ENCODE measurements at regions not wholly inside any gene's neighbourhood (a gene's known extent, or its start where the extent isn't known, plus 50 kb on each side); places are given as distances from the start of the nearest gene placed in this dataset.

DNA sequence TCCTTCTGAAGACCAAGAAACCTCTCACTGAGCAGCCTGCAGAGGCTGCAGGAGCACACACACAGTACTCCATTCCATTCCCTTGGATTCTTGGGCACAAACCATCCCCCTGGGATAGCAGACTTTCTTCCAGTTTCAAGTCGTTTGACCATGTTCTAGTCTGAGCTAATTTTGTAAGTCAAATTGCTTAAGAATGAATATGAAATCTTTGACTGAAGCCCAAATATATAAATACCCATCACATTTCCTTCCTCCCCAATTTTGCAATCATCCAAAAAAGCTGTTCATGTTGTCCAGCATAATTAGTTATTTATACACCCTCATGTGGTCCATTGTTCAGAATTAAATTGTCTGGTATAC, 231.2 kb upstream of the TPRG1 start:
- DNase-seq, result no peak

DNA sequence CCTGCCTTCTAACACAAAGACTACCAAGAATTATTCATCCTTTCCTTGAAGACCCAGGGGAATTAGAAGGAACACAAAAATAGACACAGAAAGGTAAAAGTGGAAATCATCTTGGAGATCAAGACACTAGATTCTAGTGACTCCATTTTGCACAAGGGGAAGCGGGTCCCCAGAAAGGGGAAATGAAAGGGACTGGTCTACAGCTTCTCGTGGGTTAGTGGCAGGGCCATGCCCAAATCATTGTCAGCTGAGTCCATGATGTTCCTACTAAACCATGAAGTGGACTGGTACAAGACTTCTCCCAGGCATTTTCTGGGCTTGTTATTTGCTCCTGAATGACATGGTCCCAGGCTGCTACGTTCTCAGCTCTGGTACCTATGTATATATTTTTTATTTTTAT, 230.7 kb upstream of the TPRG1 start:
- no peak for DNase-seq

DNA sequence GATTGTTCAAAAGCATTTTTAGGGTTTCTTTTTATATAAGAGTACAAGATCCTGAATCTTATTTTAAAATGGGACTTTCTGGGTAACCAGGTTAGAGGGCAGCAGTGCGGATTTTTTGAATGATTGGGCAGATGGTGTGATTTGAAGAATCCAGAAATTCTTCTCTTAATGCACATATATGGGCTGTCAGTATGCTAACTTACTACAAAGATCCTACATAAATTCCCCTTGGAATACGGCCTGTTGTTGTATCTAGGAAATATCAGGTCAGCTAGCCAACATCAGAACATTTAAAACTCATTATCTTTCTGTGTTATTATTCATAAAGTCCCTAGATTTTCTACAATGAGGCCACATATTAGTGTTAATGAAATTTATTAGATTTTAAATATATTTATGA, 229.6 kb upstream of the TPRG1 start:
- DNase-seq, result no peak

DNA sequence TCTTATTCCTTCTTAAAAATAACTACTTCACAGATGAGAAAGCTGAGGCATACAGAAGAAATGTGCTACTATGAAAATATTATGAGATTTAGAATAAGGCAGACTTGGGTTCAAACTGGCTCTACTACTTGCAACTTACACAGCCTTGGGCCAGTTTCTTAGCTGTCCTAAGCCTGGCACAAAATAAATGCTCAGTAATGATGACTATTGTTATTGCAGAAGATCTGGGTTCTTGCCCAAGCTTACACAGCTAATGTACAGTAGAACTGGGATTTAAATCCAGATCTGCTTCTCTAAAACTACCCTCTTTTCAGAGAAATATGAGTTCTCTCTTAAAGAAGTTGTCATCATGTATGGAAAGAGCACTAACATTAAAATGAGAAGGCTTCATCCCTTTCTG, 228.2 kb upstream of the TPRG1 start:
- no peak for DNase-seq

DNA sequence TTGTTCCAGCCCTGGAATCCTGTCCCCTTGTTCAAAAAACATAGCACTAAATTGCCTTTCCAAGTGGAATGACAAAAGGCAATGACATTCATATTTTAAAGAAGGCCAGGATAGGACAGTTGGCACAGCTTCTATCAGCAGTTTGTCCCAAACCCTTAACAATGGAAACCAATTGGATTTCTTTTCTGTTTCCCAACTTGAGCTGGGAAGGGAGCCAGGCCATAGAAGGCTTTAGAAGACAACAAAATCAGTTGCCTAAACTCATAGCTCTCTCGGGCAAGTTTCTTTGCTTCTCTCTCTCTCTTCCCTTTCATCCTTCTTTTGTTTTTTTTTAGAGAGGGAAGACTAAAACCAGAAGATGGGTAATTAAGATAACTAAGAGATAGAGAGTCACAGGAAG, 227.7 kb upstream of the TPRG1 start:
- no peak for DNase-seq

DNA sequence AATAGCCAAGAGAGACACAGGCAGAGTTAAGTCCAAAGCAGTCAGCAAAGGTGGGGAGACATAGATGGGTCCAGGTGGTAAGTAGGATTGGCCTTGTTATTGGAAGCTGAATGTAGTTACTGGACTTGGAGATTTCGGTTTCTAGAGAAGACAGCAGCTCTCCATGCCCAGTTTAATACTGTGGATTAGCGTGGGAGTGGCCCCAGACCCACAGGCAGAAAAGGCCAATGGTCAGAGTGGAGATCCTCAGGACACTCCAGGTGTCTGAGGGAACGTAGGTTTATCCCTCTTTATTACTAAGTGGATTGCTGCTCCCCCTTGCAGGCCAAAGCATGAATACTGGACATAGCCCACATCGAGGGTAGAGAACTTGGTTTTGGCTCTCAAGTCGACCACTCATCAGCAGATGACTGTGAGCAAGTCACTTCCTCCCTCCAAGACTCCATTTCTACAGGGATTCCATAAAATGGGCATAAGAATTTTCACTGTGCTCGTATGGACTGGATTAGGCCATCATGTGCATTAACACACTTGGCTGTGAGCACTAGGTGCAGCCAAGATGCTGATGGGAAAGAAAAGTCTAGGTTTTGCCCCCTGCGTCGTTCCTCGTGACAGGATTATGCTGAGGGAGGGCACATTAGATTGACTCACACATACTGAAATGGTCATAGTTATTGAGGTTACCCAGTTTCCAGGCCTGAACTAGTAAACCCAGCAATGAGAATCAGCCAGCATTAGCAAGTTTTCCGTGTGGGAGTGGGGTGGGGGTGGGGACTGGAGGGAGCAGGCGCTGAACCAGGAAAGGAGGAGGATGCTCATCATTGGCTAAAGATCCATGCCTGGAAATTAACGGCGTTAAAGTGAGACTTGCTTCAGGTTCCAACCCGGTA, 225.2 kb upstream of the TPRG1 start:
- no peak for DNase-seq

DNA sequence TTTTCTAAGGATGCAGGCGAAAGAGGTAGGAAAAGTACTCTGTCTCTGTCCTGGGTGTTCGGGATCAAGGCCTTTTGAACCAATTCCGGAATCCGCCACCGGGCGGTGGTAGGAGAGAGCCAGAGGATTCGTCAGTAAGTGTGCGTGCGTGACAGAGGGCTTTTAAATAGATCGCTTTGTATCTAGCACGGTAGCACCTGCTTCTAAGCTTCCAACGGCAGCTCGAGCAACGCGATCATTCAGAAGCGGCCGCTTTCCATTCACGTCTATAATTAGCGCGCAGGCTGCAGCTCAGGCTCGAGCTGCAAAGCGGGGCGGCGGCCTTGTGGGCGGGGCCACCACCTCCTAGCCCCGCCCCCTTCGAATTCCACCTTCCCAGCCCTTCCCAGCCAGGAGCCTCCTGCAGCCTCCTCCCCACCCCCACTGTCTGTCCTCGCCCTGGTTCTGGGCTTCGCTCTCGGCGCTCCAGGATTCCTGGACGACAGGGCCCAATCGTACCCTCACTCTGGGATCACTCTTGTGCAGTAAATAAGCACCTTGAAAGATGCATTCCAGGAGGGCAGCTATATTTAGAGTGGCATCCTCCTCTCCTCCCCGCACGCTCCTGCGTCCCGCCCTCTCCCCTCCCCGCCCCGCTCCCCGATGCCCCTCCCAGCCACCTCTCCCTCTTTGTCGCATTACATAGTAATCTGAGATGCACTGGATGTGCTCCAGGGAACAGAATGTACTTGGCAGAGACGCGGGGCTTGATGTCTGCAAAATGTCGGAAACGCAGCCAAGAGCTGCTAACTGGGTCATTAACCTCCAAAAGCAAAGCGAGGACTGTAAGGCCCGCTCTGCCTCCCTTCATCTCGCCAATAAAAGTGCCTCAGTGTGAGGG, 224.1 kb upstream of the TPRG1 start:
- DNase-seq, result no peak

DNA sequence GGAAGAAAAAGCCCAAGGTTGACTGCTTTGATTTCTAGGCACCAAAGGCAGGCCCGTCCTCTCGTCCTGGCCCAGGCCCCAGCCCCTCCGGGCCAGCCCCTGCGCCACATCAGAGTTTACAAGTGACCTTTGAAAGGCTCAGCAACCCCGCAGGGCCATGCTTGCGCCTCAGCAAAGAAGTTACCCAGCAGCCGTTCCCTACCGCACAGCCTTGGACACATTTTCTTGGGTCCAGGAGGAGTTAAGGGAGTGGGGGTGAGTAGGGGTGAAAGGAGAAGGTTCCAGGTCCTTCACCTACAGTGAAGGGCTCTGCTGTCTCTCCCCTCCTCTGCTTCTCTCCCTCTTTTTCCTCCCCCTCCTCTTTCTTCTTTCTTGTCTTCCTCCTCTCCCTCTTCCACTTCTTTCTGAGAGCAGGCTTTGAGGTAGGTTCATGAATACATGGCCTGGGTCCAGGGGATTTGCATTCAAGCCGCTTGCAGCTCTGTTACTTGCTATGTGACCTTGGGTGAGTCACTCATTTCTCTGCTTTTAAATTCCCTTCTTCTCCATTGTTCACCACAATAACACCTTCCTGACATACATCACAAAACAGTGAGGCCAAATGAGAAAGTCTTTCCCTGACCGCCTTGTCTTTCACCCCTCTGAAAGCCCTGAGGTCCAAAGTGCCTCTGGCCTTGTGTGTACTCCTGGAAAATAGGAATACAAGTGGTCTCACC, 223.3 kb upstream of the TPRG1 start:
- no peak for DNase-seq

DNA sequence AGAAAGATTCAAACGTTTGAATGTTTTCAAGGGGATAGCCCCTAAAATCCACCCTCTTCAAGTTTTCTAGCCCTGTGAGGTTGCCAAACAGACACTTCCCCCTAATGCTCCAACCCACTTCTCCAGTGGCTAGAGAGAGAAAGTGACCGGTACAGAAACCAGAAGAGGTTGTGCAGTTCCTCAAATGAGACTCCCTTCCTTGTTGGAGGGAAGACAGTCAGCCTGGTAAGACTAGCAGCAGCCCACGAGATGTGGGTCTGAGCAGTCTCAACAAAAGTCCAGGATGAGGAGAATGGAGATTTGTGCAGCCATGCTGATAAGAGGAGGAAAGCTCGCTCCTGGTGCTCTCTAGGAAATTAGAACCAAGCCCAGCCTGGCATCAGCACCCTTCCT, 222.8 kb upstream of the TPRG1 start:
- DNase-seq, result no peak

DNA sequence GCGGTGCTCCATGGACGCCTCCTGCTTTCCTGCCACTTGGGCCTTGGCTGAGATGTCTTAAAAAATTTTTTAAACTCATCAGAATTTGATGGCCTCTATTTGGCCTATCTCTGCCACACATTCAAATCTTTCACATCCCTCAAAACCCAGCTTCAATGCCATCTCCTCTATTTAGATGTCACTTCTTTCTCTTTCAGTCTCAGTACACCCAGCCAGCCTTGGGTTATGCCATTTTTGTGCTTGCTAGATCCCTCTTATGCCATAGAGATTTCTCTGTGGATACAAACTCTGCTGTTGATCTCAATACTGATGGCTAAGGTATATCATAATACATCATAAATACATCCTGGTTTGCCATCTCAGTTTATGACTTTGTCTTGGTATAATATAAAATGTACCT, 222.3 kb upstream of the TPRG1 start:
- no peak for DNase-seq

DNA sequence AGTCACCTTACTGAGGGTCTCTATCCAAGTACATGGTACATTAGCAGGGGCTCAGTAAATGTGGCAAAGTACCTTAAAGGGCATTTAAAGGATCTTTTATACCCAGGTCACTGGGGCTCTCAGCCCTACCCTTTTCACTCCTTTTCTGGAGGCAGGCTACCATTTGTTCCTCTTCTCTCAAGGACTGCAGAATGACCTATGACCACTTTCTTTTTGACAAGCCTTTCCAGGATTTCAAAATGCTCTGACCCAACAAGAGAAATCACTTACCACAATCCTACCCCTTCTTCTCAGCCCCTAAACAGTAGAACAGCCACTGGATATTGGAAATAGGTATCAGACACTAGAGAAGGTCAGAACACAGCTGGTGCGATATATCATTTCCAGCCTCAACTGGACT, 221.8 kb upstream of the TPRG1 start:
- DNase-seq, result no peak

DNA sequence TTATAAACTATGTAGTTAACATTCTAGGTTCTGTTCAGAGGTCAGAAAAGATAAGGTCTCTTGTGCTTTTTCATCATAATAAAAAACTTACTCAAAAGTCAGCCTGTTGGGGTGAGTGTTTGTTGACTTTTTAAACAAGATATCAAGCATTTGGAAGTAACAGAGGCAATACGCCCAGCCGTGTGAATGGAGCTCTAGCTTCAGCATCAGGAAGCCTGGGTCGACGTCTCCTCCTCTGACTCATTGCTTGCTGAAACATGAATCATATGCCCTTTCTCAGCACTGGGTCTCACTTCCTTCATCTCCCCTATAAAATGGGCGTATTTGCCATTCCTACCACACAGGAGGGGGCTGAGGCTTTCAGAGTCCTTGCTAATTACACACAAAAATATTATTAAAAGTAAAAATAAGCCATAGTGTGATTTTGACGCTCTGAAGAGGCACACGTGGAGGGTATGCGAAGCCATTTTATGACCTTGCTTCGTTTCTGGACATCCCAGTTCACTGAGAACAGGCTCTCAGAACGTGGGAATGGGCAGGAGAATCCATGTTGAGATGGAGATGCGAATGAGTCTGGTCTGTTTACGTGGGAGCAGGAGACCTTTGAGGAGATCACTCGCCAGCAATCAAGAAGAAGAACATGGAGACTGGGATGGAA, 220.8 kb upstream of the TPRG1 start:
- peak; percentile 35 for DNase-seq

DNA sequence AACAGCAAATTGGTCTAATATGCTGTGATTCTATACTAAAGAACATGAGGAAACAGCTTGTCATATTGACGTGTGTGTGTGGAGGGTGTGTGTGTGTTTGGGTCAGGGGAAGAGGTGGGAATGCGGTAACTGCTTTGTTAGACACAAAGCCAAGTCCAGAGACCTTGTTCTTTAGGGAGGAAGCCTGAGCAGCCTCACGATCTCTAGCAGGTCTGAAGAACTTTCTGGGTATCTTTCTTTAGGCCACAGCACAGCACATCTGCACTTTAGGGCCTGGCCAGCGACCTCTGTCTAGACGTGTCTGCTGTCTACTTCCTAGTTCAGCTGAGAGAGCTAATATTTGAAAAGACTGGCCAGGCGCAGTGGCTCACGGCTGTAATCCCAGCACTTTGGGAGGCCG, 220.0 kb upstream of the TPRG1 start:
- DNase-seq, result no peak

DNA sequence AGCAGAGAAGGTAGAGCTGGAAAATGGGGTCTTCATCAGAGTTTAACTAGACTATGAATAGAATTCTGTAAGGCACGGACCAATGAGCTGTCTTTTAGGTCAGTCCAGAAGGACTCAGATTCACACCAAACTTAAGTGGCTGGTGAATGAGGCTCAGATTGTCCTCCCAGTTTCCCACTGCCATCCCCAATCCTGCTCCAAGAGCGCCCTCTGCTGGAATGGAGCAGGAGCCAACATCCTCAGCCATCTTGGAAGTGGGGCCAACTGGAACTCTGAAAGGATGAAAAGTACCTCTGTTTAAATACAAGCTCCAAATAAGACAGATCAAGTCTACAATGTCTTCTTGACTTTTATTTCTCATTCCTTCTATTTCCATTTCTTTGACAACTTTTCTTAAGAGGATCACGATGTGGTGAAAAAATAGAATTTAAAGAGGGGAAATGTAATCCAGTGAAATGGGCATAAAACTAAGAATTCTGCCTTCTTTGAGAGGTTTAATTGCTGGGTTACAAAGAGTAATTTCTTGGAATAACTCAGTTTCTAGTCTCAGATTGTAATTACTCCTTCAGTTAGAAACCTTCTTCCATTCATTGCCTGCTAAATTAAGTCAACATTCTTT, 217.1 kb upstream of the TPRG1 start:
- peak; percentile 71 for DNase-seq

DNA sequence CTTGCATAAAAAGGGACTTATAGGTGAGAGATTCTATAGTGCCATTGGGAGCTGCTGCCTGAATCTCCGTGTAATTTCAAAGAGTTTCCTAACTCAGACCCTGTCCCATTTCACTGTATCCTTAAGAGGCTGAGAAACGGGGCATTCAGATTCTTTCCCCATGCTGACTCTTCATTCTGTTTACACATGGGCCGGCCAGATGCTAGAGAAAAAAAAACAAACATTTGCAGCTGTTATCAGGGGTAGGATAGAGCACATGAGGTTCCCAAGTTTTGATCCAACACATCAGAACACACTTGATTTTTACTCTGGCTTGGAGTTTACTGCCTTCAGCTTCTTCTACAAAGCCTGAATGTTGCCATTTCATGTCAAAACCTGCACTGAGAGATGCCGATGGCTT, 215.9 kb upstream of the TPRG1 start:
- no peak for DNase-seq

DNA sequence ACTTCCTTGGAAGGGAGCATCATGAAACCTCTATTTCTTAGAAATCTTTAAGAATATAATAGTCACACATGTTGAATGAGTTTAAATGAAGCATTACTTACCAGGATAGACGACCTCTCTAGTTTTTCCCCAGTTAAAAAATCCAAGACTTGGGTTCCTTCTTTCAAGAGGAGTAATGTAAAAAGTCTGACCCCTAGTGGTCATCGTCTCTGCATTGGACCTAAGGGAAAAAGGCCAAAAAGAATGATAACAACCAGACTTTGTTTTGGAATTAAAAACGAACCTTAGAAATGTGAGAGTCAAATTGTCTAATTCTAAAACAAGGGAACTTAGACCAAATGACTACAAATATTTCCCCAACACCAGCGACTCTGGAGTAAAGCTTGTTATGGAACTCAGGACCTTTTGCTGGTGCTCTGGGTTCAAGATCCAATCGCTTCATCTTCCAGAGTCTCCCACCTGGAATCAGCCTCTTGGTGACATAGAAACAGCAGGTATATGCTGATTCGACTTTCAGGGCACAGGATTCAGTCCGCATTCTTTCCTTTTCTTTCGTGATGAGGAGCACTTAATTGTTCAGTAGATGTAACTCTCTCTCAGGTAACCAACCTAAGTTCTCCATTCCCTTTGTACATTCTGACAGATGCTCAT, 214.8 kb upstream of the TPRG1 start:
- no peak for DNase-seq

DNA sequence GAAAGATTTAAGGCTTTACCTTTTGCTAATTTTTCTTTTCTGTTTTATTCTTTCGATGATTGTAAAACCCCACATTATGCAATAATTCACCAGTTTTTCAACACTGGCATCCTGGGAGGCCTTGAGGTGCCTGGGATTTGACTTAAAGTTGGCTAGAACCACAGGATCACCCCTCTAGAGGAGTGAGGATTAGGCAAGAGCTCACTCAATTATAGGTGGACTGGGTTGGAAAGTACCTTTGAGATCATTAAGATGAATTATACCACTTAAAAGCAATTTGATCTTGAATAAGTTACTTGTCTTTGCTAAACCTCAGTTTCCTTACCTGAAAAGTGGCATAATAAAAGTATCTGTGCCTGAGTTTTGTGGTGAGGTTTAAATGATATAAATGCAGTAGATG, 212.8 kb upstream of the TPRG1 start:
- no peak for DNase-seq

DNA sequence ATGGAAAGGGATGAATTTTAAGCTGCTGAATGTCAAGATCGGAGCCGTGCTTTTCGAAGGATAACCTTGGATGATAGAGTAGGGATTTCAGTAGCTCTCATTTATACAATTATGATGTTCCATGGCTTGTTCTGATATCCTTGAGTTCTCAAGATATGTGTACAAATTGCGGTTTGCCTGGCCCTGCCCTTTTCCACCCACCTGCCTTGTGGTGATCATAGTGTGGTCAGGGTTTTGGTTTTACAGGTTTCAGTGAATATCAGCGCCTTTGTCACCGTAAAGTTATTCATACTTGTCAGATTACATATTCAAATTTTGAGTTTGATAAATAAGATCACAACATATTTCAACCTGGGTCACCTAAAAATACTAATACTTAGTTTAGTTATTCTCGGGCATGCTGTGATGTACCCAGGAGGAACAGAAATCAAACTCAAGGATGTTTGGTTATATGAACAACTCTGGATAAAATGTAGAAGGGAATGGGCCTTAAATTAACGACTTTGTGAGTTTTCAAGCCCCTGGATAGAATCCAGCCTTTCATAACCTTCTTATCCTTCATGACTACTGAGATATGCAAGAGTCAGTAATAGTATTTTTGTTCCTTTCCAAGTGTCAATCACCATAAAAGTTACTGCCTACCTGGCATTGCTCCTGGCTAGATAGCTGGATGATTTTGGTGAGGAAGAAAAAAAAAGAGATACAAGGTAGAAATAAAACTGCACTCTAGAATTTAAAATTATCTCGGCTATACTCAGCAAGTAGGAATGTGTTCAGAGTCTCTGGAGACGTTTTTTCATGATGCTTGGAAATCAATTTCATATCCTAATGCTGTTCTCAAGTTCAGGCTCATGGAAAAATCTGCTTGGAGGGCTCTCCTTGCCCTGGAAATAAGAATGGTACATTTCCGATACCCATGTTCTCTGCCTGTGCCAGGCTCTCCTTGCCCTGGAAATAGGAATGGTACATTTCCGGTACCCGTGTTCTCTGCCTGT, 209.2 kb upstream of the TPRG1 start:
- no peak for DNase-seq

DNA sequence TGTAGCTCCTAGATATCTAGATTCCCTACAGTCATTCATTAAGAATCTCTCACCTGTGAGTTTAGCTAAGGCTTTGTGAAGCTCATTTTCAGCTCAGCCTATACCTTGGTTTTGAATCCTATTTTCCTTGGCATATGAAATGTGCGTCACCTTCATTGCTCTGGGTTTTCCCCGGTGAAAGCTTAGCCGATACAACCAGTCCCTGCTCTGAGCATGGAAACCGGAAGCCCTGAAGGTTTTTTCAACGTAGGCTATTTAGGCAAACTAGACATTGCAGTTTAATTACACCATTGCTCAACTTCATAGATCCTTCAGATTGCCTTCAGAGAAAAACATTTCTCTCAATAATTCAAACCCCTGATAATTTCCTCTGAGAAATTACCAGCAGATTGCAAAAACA, 206.8 kb upstream of the TPRG1 start:
- no peak for DNase-seq

DNA sequence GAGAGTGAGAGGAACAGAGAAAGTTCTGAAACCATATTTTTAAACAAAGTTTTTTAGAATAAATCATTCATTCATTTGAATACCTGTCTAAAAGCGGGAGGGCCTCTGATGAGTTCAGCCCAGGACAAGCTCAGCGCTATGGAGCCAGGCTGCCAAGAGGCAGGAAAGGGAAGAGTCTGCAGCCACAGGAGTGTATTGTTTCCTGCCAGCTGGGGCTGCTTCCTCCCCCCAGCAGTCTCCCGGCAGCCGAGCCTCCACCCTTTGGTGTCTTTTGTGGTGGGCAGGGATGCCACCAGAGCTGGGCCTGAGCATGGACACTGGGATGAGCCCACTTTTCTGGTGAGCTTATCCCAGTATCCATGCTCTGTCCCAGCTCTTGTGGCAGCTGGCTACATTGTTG, 199.5 kb upstream of the TPRG1 start:
- no peak for DNase-seq
